ENCODE measurements at regions not wholly inside any gene's neighbourhood (a gene's known extent, or its start where the extent isn't known, plus 50 kb on each side); places are given as distances from the start of the nearest gene placed in this dataset.

DNA sequence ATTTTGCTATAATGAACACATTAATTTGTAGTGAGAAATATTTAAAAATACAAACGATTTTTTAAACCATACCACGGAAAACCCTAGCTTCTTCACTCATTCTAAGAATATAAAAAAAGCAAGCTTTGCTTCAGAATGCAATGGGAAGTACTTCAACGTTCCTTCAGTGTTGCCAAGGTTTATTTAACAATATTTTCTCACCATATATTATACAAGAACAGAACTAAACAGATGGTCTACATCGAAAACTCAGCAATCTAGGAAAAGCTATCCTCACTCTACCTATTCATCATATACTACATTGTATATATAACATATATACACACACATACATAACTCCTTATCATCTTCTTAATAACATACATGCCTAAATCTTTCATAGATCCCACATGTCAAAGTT lies 1047.4 kb downstream of the IGSF11 start:
- no peak for ATAC-seq (ENCODE audit: insufficient read depth, low read depth)
- H3K36me3 ChIP-seq (ENCODE audit: insufficient read depth, low read length): no peaks in the 10 kb centered on the region
- H3K9me3 ChIP-seq (ENCODE audit: insufficient read depth, low read length, severe bottlenecking): no peaks in the 10 kb centered on the region
- no peaks in the 10 kb centered on the region for H3K4me1 ChIP-seq (ENCODE audit: insufficient read depth, low read length)
- H4K20me1 ChIP-seq (ENCODE audit: insufficient read depth, low read length): no peaks in the 10 kb centered on the region
- no peaks in the 10 kb centered on the region for H3K27me3 ChIP-seq (ENCODE audit: insufficient read depth, low read length, poor library complexity)
- no peak overlapping the region for H3K4me2 ChIP-seq (ENCODE audit: insufficient read depth, low read length)
- TF ChIP-seq EZH2 (IDR thresholded peaks at IDR 0.05; ENCODE audit: borderline replicate concordance, low read depth, low read length, severe bottlenecking): no peak
- no peak for TF ChIP-seq CTCF (IDR thresholded peaks at IDR 0.05; ENCODE audit: borderline replicate concordance, extremely low read depth, low read length, poor library complexity, severe bottlenecking)
- H3K9ac ChIP-seq (ENCODE audit: low read depth, low read length): no peak overlapping the region
- no peak for DNase-seq
- H2AFZ ChIP-seq (ENCODE audit: low read depth, low read length): no peak overlapping the region
- H3K27ac ChIP-seq (ENCODE audit: low read length): no peak overlapping the region
- no peaks in the 10 kb centered on the region for H3K79me2 ChIP-seq (ENCODE audit: insufficient read depth, low read length)
- H3K4me3 ChIP-seq (ENCODE audit: low read depth in 1 of 2, low read length in 2 of 2): no peak overlapping the region

GRCh38 chr3:117989982-117990381 lies 1044.7 kb downstream of the IGSF11 start:
- H3K36me3 ChIP-seq (ENCODE audit: insufficient read depth, low read length): no peaks in the 10 kb centered on the region
- no peaks in the 10 kb centered on the region for H3K9me3 ChIP-seq (ENCODE audit: insufficient read depth, low read length, severe bottlenecking)
- no peak overlapping the region for H3K9ac ChIP-seq (ENCODE audit: low read depth, low read length)
- no peak overlapping the region for H3K4me2 ChIP-seq (ENCODE audit: insufficient read depth, low read length)
- H3K4me1 ChIP-seq (ENCODE audit: insufficient read depth, low read length): no peaks in the 10 kb centered on the region
- H3K27me3 ChIP-seq (ENCODE audit: insufficient read depth, low read length, poor library complexity): no peaks in the 10 kb centered on the region
- TF ChIP-seq EZH2 (IDR thresholded peaks at IDR 0.05; ENCODE audit: borderline replicate concordance, low read depth, low read length, severe bottlenecking) (no peak), CTCF (IDR thresholded peaks at IDR 0.05; ENCODE audit: borderline replicate concordance, extremely low read depth, low read length, poor library complexity, severe bottlenecking) (no peak)
- no peak overlapping the region for H3K27ac ChIP-seq (ENCODE audit: low read length)
- H4K20me1 ChIP-seq (ENCODE audit: insufficient read depth, low read length): no peaks in the 10 kb centered on the region
- H2AFZ ChIP-seq (ENCODE audit: low read depth, low read length): no peak overlapping the region
- H3K4me3 ChIP-seq (ENCODE audit: low read depth in 1 of 2, low read length in 2 of 2): no peak overlapping the region
- no peak for ATAC-seq (ENCODE audit: insufficient read depth, low read depth)
- no peak for DNase-seq
- H3K79me2 ChIP-seq (ENCODE audit: insufficient read depth, low read length): no peaks in the 10 kb centered on the region

DNA sequence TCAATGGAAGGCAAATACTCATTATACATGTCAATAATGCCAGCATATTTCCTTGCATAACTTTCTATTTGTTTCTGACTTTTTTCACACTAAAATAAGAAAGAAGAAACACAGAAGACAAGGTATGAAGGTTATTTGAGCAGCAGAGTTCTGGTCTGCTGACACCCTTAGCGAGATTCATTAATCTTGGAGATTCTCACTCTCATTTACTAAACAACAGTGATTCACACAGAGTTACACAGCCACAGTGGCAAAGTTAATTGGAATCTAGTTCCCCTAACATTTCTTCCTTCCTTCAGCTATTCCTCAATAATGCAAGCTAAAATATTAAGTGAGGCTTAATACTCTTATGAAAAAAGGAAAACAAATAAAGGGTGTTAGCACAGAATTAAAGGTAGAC lies 1044.0 kb downstream of the IGSF11 start:
- no peaks in the 10 kb centered on the region for H3K27me3 ChIP-seq (ENCODE audit: insufficient read depth, low read length, poor library complexity)
- no peak for ATAC-seq (ENCODE audit: insufficient read depth, low read depth)
- no peak overlapping the region for H3K27ac ChIP-seq (ENCODE audit: low read length)
- no peak overlapping the region for H3K4me3 ChIP-seq (ENCODE audit: low read depth in 1 of 2, low read length in 2 of 2)
- H2AFZ ChIP-seq (ENCODE audit: low read depth, low read length): no peak overlapping the region
- H3K9me3 ChIP-seq (ENCODE audit: insufficient read depth, low read length, severe bottlenecking): no peaks in the 10 kb centered on the region
- no peaks in the 10 kb centered on the region for H3K79me2 ChIP-seq (ENCODE audit: insufficient read depth, low read length)
- H3K4me1 ChIP-seq (ENCODE audit: insufficient read depth, low read length): no peaks in the 10 kb centered on the region
- H3K4me2 ChIP-seq (ENCODE audit: insufficient read depth, low read length): no peak overlapping the region
- no peaks in the 10 kb centered on the region for H3K36me3 ChIP-seq (ENCODE audit: insufficient read depth, low read length)
- no peak overlapping the region for H3K9ac ChIP-seq (ENCODE audit: low read depth, low read length)
- no peak for TF ChIP-seq CTCF (IDR thresholded peaks at IDR 0.05; ENCODE audit: borderline replicate concordance, extremely low read depth, low read length, poor library complexity, severe bottlenecking)
- TF ChIP-seq EZH2 (IDR thresholded peaks at IDR 0.05; ENCODE audit: borderline replicate concordance, low read depth, low read length, severe bottlenecking): no peak
- no peak for DNase-seq
- H4K20me1 ChIP-seq (ENCODE audit: insufficient read depth, low read length): no peaks in the 10 kb centered on the region

DNA sequence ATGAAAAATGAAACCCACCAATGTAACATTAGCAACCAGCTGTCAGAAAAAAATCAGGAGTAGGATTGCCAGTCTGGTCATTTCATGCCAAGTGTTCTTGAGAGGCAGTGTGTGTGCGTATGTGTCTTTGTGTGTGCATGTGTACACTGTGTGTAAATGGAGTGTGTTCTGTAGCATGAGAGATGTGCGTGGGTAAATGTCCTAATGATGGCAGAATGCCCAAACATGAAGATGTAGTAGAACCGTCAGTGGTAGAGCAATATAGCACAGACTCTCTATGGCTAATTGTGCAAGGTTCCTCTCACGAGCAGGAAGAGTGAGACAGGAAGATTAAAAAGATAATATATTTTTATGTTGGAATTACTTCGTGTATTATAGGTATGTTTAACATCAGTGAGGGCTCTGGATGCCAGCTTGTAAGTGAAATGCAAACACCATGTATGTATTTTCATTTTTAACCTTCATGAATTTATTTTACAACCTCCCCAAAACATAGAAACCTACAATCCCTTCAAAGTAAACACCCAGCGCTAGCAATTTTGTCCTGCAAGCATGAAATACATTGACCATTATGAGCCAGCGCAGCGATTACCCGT lies 1038.7 kb downstream of the IGSF11 start:
- Histone ChIP-seq H3K4me2 (ENCODE audit: insufficient read depth, low read length) (no peak overlapping the region), H3K9ac (ENCODE audit: low read depth, low read length) (no peak overlapping the region), H3K27ac (ENCODE audit: low read length) (no peak overlapping the region), H4K20me1 (ENCODE audit: insufficient read depth, low read length) (no peaks in the 10 kb centered on the region), H3K9me3 (ENCODE audit: insufficient read depth, low read length, severe bottlenecking) (no peaks in the 10 kb centered on the region), H3K4me1 (ENCODE audit: insufficient read depth, low read length) (peaks cover 8% of the 10 kb centered on the region), H3K79me2 (ENCODE audit: insufficient read depth, low read length) (no peaks in the 10 kb centered on the region), H3K27me3 (ENCODE audit: insufficient read depth, low read length, poor library complexity) (no peaks in the 10 kb centered on the region), H3K4me3 (ENCODE audit: low read depth in 1 of 2, low read length in 2 of 2) (no peak overlapping the region), H3K36me3 (ENCODE audit: insufficient read depth, low read length) (no peaks in the 10 kb centered on the region), H2AFZ (ENCODE audit: low read depth, low read length) (no peak overlapping the region)
- DNase-seq (no peak), ATAC-seq (ENCODE audit: insufficient read depth, low read depth) (no peak)
- TF ChIP-seq EZH2 (IDR thresholded peaks at IDR 0.05; ENCODE audit: borderline replicate concordance, low read depth, low read length, severe bottlenecking) (no peak), CTCF (IDR thresholded peaks at IDR 0.05; ENCODE audit: borderline replicate concordance, extremely low read depth, low read length, poor library complexity, severe bottlenecking) (no peak)
